GM21825 (cell line): ENCODE measurements at regions not wholly inside any gene's neighbourhood (a gene's known extent, or its start where the extent isn't known, plus 50 kb on each side); places are given as distances from the start of the nearest gene placed in this dataset.
"Not testable (repeated sequence)": the region's sequence is repeated elsewhere in the genome, so short reads cannot be mapped to it uniquely, and the experiment has no call there.

Source experiments
- ATAC-seq: cut with Tn5 transposase; IDR thresholded peaks from one replicate; pipeline ENCODE4 v1.9.1; 2021; ENCODE audit warnings: mild to moderate bottlenecking, moderate library complexity; ENCODE audit not compliant: unreplicated experiment

DNA sequence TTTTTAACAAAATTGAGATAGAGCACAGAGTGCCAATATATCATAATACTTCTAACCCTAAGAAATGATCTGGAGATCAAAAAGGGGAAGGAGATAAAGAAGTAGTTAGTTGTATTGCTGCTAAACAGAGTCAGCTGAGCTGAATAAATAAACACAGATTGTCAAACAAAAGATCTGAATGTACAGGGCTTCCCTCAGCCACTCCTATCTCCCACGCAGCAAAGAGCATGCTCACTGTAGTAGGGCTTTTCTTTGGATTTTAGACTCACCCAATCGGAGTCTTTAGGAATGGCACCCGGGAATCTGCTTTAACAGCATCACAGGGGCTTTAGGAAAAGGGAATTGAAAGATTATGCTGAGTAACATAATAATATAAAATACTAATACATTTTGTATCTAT is 222.2 kb upstream of the STXBP5 start:
- no peak for ATAC-seq

DNA sequence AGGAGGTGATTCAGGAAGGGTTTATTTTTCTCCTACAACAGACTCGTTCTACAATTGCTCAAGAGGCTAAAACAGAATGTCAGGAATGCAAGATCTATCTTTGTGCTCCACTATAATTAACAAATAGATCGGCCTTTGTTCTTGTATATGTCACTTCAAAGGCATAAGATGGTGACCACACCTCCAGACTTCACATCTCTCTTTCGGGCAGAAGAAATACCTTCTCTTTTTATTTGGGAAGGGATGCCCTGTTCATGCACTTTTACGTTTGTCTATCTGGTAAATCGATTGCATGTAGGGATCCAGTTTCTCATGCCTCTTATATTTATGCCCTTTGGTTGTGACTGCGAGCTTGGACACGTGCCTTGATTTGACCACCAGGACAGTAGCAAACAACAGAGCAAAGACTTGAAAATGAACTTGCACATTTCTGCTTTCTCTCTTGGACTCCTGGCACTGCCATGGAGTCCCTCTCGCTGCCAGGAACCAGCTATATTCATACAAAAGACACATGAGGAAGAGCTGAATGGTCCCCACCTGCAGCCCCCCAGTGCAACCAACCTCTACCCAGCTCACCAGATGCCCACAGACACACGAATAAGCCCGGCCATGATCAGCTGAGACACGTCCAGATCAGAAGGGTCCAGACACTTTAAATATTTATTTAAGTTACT is 219.8 kb upstream of the STXBP5 start:
- ATAC-seq: no peak

DNA sequence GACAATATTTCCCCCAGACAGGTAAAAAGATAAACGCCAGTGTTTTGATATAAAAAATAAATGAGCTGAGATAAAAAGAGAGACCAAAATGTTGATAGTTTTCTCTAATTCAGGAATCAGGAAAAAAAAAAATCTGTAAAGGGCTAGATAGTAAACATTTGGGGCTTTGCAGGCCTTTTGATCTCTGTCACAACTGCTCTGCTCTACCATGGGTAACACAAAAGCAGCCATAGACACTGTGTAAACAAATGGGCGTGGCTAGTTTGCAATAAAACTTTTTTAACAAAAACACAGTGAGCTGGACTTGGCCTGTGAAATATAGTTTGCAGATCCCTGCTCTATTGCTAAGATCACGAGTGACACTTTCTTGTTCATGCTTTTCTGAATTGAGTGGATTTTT is 219.1 kb upstream of the STXBP5 start:
- no peak for ATAC-seq

DNA sequence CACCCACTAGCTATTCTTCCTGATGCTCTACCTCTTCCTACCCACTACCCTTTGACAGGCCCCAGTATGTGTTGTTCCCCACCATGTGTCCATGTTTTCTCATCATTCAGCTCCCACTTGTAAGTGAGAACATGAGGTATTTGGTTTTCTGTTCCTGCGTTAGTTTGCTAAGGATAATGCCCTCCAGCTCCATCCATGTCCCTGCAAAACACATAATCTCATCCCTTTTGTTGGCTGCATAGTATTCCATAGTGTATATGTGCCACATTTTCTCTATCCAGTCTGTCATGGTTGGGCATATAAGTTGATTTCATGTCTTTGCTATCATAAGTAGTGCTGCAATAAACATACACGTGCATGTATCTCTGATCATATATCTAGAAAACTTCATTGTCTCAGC is 218.3 kb upstream of the STXBP5 start:
- ATAC-seq: no peak

DNA sequence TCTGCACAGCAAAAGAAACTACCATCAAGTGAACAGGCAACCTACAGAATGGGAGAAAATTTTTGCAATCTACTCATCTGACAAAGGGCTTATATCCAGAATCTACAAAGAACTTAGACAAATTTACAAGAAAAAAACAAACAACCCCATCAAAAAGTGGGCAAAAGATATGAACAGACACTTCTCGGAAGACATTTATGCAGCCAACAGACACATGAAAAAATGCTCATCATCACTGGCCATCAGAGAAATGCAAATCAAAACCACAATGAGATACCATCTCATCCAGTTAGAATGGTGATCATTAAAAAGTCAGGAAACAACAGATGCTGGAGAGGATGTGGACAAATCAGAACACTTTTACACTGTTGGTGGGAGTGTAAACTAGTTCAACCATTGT is 216.3 kb upstream of the STXBP5 start:
- not testable (repeated sequence) for ATAC-seq

DNA sequence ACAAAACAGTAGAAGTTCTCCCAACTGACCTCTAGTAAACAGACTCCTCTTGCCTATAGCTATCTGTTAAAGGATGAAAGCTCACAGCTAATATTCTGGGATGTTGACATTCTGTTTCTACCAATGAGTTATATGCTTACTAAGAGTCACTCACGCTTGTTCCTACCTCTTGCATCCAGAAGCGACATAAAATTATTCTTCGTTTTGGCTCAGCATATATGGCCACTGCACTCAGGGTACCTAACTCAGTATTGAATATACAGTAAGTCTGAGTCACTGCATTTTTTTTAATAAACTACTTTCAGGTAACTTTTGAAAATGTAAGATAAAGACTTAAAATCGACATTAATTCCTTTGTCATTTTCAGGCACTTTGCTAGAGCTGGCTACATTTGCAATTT is 214.4 kb upstream of the STXBP5 start:
- ATAC-seq: no peak

DNA sequence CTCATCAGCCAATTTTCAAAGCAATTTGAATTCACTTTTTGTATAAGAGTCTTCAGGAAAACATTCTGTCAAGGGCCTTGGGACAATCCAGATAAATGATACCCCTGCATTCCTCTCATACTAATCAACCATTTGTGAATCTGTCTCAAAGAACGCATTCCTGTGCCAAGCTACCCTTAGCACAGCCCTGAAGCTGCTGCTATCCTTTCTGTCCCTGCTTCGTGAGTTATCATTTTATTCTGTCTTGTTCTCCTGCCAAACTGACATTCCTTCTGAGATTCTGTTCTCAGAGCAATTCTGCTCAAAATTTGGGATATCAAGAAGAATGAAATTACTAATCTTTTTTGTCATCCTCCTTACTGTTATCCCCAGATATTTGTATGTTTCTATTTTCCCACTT is 213.9 kb upstream of the STXBP5 start:
- ATAC-seq: no peak

DNA sequence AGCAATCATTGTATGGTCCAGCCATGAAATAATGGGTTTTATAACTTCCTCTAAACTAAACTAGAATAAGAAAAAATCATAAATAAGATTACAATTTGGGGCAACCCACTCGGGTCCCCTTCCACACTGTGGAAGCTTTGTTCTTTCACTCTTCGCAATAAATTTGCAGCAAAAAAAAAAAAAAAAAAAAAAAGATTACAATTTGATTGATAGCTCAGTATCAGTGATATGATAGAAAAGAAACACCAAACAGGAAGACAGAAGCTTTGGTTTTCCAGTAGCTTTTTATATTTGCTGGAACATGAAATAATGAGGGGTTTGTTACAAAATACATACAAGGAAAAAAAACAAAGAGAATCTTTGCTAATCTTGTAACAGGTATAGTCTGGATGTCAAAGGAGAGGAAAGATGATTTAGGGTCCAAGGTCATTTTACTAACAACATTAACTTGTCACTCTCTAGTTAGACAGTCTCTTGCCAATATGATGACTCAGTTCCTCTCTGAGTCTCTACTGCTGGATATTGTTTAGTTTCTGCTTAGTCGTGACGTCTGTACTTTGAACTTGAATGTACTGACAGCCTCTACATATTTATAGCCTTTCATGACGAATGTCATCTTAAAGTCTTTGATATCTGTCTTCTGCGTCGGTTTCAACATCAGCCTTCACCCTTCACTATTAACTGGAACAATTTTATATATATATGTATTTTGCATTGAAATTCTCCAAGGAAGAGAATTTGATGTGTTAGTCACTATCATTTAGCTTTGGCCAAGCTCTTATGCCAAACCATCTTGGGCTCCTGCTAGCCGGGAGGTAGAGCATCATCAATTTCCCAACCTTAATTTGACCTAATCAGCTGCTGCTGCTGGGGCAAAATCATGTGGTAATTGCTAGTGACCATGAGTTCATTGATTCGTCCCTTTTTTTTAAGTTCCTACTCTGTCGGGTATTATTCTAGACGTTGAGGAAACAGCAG is 213.1 kb upstream of the STXBP5 start:
- ATAC-seq: no peak

DNA sequence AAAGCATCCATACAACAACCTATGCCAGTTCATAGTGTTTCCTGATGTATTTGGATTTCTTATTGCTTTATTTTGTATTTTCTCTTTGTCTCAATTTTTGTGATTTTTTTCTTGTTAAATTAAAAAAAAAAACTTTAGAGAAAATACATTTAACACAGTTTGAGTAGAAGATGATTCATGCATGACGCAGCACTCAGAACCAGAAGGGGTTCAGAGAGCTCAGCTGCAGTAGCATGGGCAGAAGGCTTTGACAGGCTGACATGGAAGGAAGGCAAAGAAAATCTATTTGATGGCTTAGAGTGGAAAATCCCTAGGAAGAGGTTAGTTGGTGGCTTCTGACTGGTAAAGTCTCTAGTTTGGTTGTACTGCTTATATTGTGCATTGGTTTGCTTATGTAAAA is 207.2 kb upstream of the STXBP5 start:
- ATAC-seq: no peak

DNA sequence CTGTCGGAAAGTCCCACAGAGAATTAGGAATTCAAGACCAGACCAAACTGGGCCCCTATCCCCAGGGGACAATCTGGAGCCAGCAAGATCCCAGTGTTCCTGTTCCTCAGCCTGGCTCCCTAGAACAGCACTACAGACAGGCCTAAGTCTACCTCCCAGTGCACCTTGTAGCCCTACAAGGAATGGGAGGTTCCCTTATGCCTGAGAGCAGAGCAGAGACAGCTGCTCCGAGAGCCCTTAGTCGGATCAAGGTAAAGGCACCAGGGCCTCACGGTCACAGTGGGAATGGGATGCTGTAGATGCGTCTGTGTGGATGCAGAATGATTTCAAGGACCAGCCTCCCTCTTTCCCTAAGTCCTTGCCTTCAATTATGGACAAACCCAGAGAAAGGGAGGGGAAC is 204.5 kb upstream of the STXBP5 start:
- ATAC-seq: no peak

DNA sequence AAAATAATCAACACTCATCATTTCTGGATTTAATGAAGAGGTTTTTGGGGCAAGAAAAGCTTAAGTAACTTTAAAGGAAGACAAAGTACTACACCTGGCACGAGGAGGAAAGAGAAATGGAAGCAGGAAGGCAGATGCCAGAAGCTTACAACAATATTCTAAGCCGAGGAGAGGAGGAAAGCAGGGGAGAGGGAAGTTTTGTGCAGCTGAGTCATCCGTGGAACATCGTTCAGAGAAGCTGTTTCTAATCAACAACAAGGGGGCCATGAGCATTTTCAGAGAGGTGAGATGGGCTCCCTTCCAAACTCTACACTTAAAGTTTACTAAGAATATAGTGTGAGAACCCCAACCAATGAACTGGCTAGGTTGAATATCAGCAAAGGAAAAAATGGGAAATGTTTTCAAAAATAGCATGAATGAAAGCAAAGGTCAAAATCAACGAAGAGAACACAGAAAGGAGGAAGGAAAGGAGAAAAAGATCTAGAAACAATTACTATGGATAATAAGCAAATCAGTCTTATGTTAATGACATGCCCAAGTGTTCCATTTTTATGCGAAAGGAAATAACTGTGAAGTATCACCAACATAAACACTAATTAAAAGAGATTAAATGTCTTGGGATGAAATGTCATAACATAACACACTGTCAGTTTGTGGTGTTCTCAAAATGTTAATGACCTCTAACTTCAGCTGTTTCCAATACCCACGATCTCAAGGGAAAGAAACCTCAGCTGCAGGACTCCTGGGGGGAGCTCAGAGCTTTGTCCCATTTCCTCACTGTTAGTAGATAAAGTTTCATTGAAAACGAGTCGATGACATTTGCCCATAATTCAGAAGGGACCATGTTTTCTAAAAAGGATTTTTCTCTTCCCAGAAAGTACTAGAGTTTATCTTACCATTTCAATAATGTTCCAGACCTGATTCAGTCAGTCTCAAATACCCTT is 203.4 kb upstream of the STXBP5 start:
- no peak for ATAC-seq

DNA sequence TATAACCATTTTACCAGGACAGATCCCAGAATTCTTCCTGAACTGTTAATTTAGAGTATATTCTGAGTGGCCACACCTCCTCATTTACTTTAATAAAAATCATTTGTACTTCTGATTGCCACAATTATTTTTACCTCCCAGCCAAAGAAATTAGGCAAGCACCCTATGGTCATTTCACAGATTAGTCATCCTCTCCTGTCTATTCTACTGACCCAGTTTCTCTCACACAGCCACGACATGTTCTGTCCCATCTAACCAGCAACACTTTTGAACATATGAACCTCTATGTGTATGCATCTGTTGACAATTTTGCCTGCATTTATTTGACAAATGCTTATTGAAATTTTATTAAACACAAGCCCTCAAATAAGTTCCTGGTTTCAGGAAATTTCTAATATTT is 202.6 kb upstream of the STXBP5 start:
- no peak for ATAC-seq

DNA sequence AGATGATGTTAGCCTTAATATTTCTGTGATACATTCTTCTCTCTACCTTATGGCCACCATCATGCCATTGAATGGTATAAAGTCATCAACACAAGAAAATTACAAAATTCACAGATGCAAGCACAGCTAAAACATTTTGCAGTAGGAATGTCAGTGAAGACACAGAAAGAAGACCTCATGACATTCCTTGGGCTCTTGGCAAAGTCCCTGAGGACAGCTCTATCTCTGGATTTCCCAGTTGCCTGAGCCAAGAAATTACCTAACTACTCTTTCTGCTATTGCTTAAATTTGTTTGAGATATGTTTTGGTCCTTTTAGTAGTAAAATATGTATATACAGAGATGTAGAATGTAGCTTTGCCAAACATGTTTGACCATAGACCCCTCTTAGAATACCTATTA is 201.0 kb upstream of the STXBP5 start:
- no peak for ATAC-seq

DNA sequence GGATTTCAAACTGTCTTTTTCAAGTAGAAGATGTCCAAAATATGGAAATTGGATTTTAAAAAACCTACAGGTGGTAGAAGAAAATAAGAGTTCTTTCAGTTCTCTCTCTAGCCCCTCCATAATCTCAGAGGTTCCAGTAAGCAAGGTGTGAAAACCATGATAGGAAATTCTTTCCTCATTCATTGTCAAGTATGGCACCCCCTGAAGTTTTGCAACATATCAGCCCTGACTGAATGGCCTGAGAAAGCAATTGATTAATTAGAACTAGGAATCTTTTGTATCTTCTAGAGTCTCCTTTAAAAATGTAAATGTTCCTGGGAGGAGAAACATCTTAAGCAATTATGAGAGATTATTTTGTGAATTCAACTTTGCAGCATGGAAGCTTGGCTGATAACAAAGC is 198.7 kb upstream of the STXBP5 start:
- no peak for ATAC-seq

DNA sequence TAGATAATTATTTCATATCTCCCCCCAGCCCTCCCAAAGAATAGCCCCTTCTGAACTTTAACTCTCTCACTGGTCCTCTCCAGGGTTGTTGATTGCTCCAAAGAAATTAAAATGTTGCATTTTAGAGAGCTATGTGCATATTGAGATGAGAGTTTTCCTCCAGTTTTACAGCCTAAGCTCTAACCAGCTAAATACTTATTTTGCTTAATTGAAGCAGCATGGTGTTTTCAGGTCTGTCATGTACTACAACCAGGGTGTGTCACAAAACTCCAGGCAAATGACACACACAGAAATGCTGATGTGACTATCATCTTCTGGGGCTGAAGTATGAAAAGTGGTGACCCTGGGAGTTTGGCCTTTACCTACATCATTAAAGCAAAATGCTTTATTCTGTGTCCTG is 196.8 kb upstream of the STXBP5 start:
- ATAC-seq: no peak

DNA sequence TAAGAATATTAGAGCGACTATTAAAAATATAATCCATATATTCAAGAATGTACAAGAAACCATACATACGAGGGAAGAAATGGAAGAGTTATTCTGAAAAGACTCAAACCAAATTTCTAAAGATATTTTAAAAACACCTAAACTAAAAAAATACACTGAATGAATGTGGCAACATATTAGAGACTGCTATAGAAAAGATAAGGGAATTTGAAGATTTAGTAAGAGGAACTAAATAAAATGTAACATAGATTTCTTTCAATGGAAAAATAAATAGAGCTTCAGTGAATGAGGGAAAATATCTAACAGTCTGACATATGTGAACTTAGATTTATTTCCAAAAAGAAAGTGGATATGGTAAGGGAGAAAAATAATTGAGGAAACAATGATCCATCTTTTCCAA is 194.9 kb upstream of the STXBP5 start:
- ATAC-seq: no peak

DNA sequence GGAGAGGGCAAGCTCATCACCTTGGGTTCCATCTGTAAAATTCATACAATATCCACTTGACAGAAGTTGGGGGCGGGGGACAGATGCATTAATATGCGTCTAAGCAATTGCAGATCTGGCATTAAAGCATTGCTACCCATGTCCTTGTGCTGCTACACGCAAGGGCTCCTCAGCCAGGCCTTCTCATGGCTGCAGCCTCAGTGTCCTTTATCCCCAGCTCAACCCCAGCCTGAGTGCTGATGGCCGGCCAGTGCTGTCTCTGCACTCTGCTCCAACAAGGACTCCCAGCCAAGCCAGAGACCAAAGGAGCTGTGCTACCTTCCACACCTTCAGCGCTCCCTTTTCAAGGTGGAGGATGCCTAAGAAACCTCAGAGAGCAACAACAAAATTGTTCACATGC is 188.5 kb upstream of the STXBP5 start:
- ATAC-seq: no peak

DNA sequence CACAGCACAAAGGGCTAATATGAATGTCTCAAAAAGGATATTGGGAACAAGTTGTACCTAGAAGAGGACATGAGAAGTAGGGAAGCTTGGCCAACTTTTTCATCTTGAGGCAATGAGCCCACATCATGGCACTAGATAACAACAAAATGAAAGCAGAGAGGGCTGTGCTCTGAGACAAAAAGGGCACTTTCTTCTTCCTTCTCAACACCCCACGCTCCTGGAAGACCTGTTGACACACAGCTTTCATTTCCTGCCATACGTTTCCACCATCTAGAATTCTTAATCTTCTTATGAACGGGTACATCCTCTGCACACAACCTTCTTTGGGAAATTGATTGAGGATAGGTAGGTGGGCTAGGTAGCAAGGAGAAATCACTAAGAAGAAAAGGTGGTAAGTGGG is 187.8 kb upstream of the STXBP5 start:
- ATAC-seq: no peak

DNA sequence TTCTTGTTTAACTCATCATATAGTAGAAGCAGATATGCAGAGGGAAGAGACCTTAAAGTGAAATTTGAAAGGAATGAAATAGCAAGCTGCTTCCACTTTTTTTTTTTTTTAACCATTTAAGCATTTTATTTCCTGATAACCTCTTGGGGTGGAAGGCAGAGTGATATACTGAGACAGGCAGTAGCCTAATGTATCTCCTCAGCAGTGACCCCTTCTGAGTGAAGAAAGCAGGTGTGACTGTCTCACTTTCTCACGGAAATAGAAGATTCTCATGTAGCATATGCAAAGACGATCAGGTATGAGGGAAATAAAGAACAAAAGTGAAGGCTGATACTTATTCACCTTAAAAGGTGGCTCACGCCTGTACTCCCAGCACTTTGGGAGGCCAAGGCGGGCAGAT is 187.1 kb upstream of the STXBP5 start:
- no peak for ATAC-seq

DNA sequence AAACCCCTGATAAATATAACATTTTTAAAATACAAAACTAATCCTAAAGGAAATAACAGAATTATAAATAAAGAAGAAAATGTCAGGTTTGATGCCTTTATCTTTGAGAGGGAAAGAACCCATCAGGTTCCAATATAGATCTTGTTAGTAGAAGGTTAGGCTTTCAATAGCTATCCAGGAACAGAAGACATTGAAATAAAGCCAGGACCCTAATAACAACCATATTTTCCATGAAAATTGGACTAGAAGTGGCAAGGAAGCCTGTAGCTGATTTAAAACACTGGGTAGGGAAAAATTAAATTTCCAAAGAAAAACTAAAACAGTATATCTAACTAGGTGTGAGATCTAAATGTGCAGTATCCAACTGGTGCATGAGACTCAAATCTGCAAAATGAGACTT is 185.2 kb upstream of the STXBP5 start:
- no peak for ATAC-seq

DNA sequence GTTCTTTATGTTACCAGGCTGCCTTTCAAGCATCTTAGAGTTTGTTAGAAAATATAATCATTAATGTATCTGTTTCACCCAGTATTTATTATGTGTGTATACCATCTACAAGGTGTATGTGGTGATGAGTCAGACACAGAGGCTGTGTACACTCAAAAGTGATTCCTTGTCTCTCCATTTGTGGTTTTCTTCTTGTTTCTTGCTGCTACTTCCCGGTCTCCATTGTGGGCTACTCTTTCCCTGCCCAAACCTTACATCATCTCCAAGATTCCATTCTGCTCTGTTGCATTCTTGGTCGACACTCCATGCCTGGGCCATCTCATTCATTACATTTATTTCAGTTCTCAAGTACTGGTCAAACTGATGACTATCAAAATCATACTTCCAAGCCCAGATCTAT is 182.2 kb upstream of the STXBP5 start:
- no peak for ATAC-seq
